Brain microvascular endothelial cell (primary cell): ENCODE measurements at regions not wholly inside any gene's neighbourhood (a gene's known extent, or its start where the extent isn't known, plus 50 kb on each side); places are given as distances from the start of the nearest gene placed in this dataset.

Experiments
- DNase-seq: peaks from one replicate; pipeline ENCODE4 v3.0.0-alpha.2; 2020
- H3K27ac ChIP-seq: fragments of 250-450 bp; sonication (Bioruptor Pico); 2 replicates; pipeline ENCODE4 v1.5.1; 2020; ENCODE audit warnings: mild to moderate bottlenecking, moderate library complexity
- H3K27me3 ChIP-seq: fragments of 250-450 bp; sonication (Bioruptor Pico); replicated peaks from 2 replicates; pipeline ENCODE4 v1.5.1; 2020; ENCODE audit warnings: mild to moderate bottlenecking
- H3K36me3 ChIP-seq: fragments of 250-450 bp; sonication (Bioruptor Pico); replicated peaks from 2 replicates; pipeline ENCODE4 v1.5.1; 2020; ENCODE audit warnings: mild to moderate bottlenecking
- H3K4me3 ChIP-seq: 2 replicates; pipeline ENCODE4 v1.5.1; 2011; ENCODE audit warnings: low read depth, mild to moderate bottlenecking, control low read depth, low read length, moderate library complexity
- CTCF ChIP-seq: IDR thresholded peaks from 2 replicates; pipeline ENCODE4 v1.5.1; 2011; ENCODE audit warnings: low read depth, mild to moderate bottlenecking, moderate library complexity, low read length, control low read depth, inconsistent platforms; ENCODE audit errors: missing control alignments
- in situ Hi-C: cut with HindIII; loops from 2 replicates; pipeline ENCODE4 v1.10.0; 2017; ENCODE audit warnings: low sequenced_read_pairs, low pct_ligation_motif_present

GRCh38 chr3:25218362-25218761 is 209.7 kb upstream of the RARB start:
- no peak for TF ChIP-seq CTCF
- no peak overlapping the region for H3K4me3 ChIP-seq
- no peaks in the 10 kb centered on the region for H3K27me3 ChIP-seq
- H3K36me3 ChIP-seq, result no peaks in the 10 kb centered on the region
- no peak for DNase-seq
- no peak overlapping the region for H3K27ac ChIP-seq
- in situ Hi-C loops, result no loop called here

- TF ChIP-seq CTCF, result no peak
- no peak for DNase-seq
- in situ Hi-C loops, result no loop called here
Measured at GRCh38 chr3:25226747-25227146, 201.3 kb upstream of the RARB start.

GRCh38 chr3:25229586-25229985 is 198.5 kb upstream of the RARB start:
- Histone ChIP-seq H3K27ac (no peak overlapping the region), H3K36me3 (no peaks in the 10 kb centered on the region), H3K27me3 (no peaks in the 10 kb centered on the region), H3K4me3 (no peak overlapping the region)
- no peak for DNase-seq
- TF ChIP-seq CTCF, result no peak
- in situ Hi-C loops, result no loop called here

More at GRCh38 chr3:25226747-25227146, 201.3 kb upstream of the RARB start:
- H3K4me3 ChIP-seq, result no peak overlapping the region
- no peak overlapping the region for H3K27ac ChIP-seq
- H3K27me3 ChIP-seq, result no peaks in the 10 kb centered on the region
- H3K36me3 ChIP-seq, result no peaks in the 10 kb centered on the region

GRCh38 chr3:25235031-25235430 is 193.0 kb upstream of the RARB start:
- Histone ChIP-seq H3K27me3 (no peaks in the 10 kb centered on the region), H3K27ac (peak overlapping the region; percentile 59), H3K4me3 (no peak overlapping the region), H3K36me3 (no peaks in the 10 kb centered on the region)
- in situ Hi-C loops, result no loop called here
- no peak for TF ChIP-seq CTCF
- peak; percentile 19 for DNase-seq

GRCh38 chr3:25235466-25235865 is 192.6 kb upstream of the RARB start:
- H3K36me3 ChIP-seq, result no peaks in the 10 kb centered on the region
- peak; percentile 75 for DNase-seq
- H3K4me3 ChIP-seq, result no peak overlapping the region
- TF ChIP-seq CTCF, result no peak
- in situ Hi-C loops, result no loop called here
- H3K27me3 ChIP-seq, result no peaks in the 10 kb centered on the region
- H3K27ac ChIP-seq, result peak overlapping the region; percentile 59

- TF ChIP-seq CTCF, result no peak
Measured at GRCh38 chr3:25237602-25238001, 190.5 kb upstream of the RARB start.

More at GRCh38 chr3:25237602-25238001, 190.5 kb upstream of the RARB start:
- no peak overlapping the region for H3K4me3 ChIP-seq
- H3K27me3 ChIP-seq, result no peaks in the 10 kb centered on the region
- DNase-seq, result no peak
- H3K36me3 ChIP-seq, result no peaks in the 10 kb centered on the region
- no peak overlapping the region for H3K27ac ChIP-seq
- in situ Hi-C loops, result no loop called here
